ENCODE measurements at regions not wholly inside any gene's neighbourhood (a gene's known extent, or its start where the extent isn't known, plus 50 kb on each side); places are given as distances from the start of the nearest gene placed in this dataset.

- no peaks in the 10 kb centered on the region for H3K27me3 Mint-ChIP-seq (ENCODE audit: low read depth in 3 of 3)
- no peak for TF ChIP-seq CTCF (IDR thresholded peaks at IDR 0.05)
- no peak overlapping the region for H2AFZ ChIP-seq (ENCODE audit: insufficient read depth, low read depth, low read length, poor library complexity, severe bottlenecking)
Observed at GRCh38 chr5:34548086-34548403, 108.1 kb upstream of the RAI14 start.

GRCh38 chr5:34550247-34550646 is 105.9 kb upstream of the RAI14 start:
- 100% methylated on average over 1 of the region's 2 CpGs for WGBS (ENCODE audit: insufficient coverage)
- peaks cover 0 to 2% (median 0%) of the 10 kb centered on the region in 3 donors for H3K27me3 Mint-ChIP-seq (ENCODE audit: low read depth in 3 of 3)
- H3K9ac ChIP-seq (ENCODE audit: insufficient read depth, low read length, poor library complexity, severe bottlenecking): no peak overlapping the region
- H3K4me1 Mint-ChIP-seq: no peaks in the 10 kb centered on the region
- no peaks in the 10 kb centered on the region for H3K36me3 Mint-ChIP-seq
- H3K27ac ChIP-seq (ENCODE audit: low read depth in 1 of 2, low read length in 2 of 2): no peak overlapping the region
- TF ChIP-seq CTCF (IDR thresholded peaks at IDR 0.05): no peak
- no peak overlapping the region for H3K4me3 ChIP-seq (replicated peaks in 1 of 3; ENCODE audit: low read depth in 2 of 3, low read length in 3 of 3)
- no peak overlapping the region for H2AFZ ChIP-seq (ENCODE audit: insufficient read depth, low read depth, low read length, poor library complexity, severe bottlenecking)
- no peak overlapping the region for H3K27ac Mint-ChIP-seq
- H3K36me3 ChIP-seq (replicated peaks in 1 of 2; ENCODE audit: control insufficient read depth in 1 of 2, insufficient read depth in 2 of 2, low read length in 2 of 2): no peaks in the 10 kb centered on the region
- no peaks in the 10 kb centered on the region for H3K4me1 ChIP-seq (ENCODE audit: control insufficient read depth in 1 of 2, insufficient read depth in 2 of 2, low read length in 2 of 2)
- no peaks in the 10 kb centered on the region for H3K79me2 ChIP-seq (ENCODE audit: insufficient read depth, low read length)
- no peaks in the 10 kb centered on the region for H4K20me1 ChIP-seq (ENCODE audit: insufficient read depth, low read length)
- intact Hi-C loops (cut with micrococcal nuclease): no loop called here
- no peak for DNase-seq
- H3K9me3 ChIP-seq (replicated peaks in 1 of 2; ENCODE audit: control insufficient read depth in 1 of 2, insufficient read depth in 1 of 2, low read length in 2 of 2): peaks cover under 1 to 3% of the 10 kb centered on the region in 2 donors
- H3K4me2 ChIP-seq (replicated peaks; ENCODE audit: extremely low read depth, low read length, poor library complexity, severe bottlenecking): no peak overlapping the region
- H3K27me3 ChIP-seq (ENCODE audit: control insufficient read depth in 2 of 2, insufficient read depth in 2 of 2, low read length in 2 of 2): no peaks in the 10 kb centered on the region
- peaks cover 2 to 17% (median 13%) of the 10 kb centered on the region in 7 donors for H3K9me3 Mint-ChIP-seq
- no peak overlapping the region for H3K4me3 Mint-ChIP-seq

More at GRCh38 chr5:34548086-34548403, 108.1 kb upstream of the RAI14 start:
- no peaks in the 10 kb centered on the region for H3K79me2 ChIP-seq (ENCODE audit: insufficient read depth, low read length)
- Mint-ChIP-seq H3K27ac (no peak overlapping the region), H3K9me3 (peaks cover 17 to 34% (median 28%) of the 10 kb centered on the region in 7 donors), H3K4me1 (no peaks in the 10 kb centered on the region), H3K4me3 (no peak overlapping the region), H3K36me3 (no peaks in the 10 kb centered on the region)
- WGBS (ENCODE audit: insufficient coverage): 88% methylated on average over 1 of the region's 1 CpG
- no peak overlapping the region for H3K27ac ChIP-seq (ENCODE audit: low read depth in 1 of 2, low read length in 2 of 2)
- intact Hi-C loops (cut with micrococcal nuclease): no loop called here
- H3K9ac ChIP-seq (ENCODE audit: insufficient read depth, low read length, poor library complexity, severe bottlenecking): no peak overlapping the region
- no peak overlapping the region for H3K4me2 ChIP-seq (replicated peaks; ENCODE audit: extremely low read depth, low read length, poor library complexity, severe bottlenecking)
- no peaks in the 10 kb centered on the region for H3K27me3 ChIP-seq (ENCODE audit: control insufficient read depth in 2 of 2, insufficient read depth in 2 of 2, low read length in 2 of 2)
- no peak overlapping the region for H3K4me3 ChIP-seq (replicated peaks in 1 of 3; ENCODE audit: low read depth in 2 of 3, low read length in 3 of 3)
- H3K4me1 ChIP-seq (ENCODE audit: control insufficient read depth in 1 of 2, insufficient read depth in 2 of 2, low read length in 2 of 2): no peaks in the 10 kb centered on the region
- no peaks in the 10 kb centered on the region for H4K20me1 ChIP-seq (ENCODE audit: insufficient read depth, low read length)
- H3K36me3 ChIP-seq (replicated peaks in 1 of 2; ENCODE audit: control insufficient read depth in 1 of 2, insufficient read depth in 2 of 2, low read length in 2 of 2): no peaks in the 10 kb centered on the region
- DNase-seq: no peak
- H3K9me3 ChIP-seq (replicated peaks in 1 of 2; ENCODE audit: control insufficient read depth in 1 of 2, insufficient read depth in 1 of 2, low read length in 2 of 2): peaks cover 11 to 14% of the 10 kb centered on the region in 2 donors

All from CD14-positive monocyte (primary cell).